ENCODE measurements at regions not wholly inside any gene's neighbourhood (a gene's known extent, or its start where the extent isn't known, plus 50 kb on each side); places are given as distances from the start of the nearest gene placed in this dataset.

GRCh38 chr3:146325170-146325569 lies 74.3 kb upstream of the PLSCR4 start:
- no peak overlapping the region for H3K4me3 ChIP-seq (ENCODE audit: low read length)
- no peak overlapping the region for H3K56ac ChIP-seq (ENCODE audit: low read length)
- H3K4me1 ChIP-seq (ENCODE audit: control insufficient read depth, low read depth, low read length) = no peaks in the 10 kb centered on the region
- no peak overlapping the region for H3K4ac ChIP-seq (ENCODE audit: low read depth, low read length)
- no peak overlapping the region for H4K8ac ChIP-seq (ENCODE audit: low read depth, low read length)
- H2AK5ac ChIP-seq (ENCODE audit: low read length) = no peak overlapping the region
- DNase-seq = no peak
- H2BK15ac ChIP-seq (replicated peaks; ENCODE audit: low read depth) = no peak overlapping the region
- H3K18ac ChIP-seq (ENCODE audit: low read length) = no peak overlapping the region
- H3K27ac ChIP-seq (ENCODE audit: low read depth, low read length) = no peak overlapping the region
- no peak overlapping the region for H2BK120ac ChIP-seq (ENCODE audit: low read depth, low read length)
- H2BK5ac ChIP-seq (ENCODE audit: low read length) = no peak overlapping the region
- no peaks in the 10 kb centered on the region for H3K79me2 ChIP-seq (ENCODE audit: control insufficient read depth, insufficient read depth, low read length)
- H3K79me1 ChIP-seq (ENCODE audit: low read length) = no peaks in the 10 kb centered on the region
- H4K5ac ChIP-seq (ENCODE audit: low read length) = no peak overlapping the region
- H3K27me3 ChIP-seq (ENCODE audit: insufficient read depth, low read length, poor library complexity) = no peaks in the 10 kb centered on the region
- H3K23ac ChIP-seq (ENCODE audit: low read length) = no peak overlapping the region
- no peak overlapping the region for H3K4me2 ChIP-seq (ENCODE audit: low read length)
- H3K36me3 ChIP-seq (ENCODE audit: control insufficient read depth, insufficient read depth, low read length) = no peaks in the 10 kb centered on the region
- no peak overlapping the region for H3K9ac ChIP-seq (ENCODE audit: low read length)

- no peak for DNase-seq
- Histone ChIP-seq H2BK15ac (replicated peaks; ENCODE audit: low read depth) (no peak overlapping the region), H3K79me2 (ENCODE audit: control insufficient read depth, insufficient read depth, low read length) (no peaks in the 10 kb centered on the region), H3K4me2 (ENCODE audit: low read length) (no peak overlapping the region), H3K9ac (ENCODE audit: low read length) (no peak overlapping the region), H3K36me3 (ENCODE audit: control insufficient read depth, insufficient read depth, low read length) (no peaks in the 10 kb centered on the region), H4K8ac (ENCODE audit: low read depth, low read length) (no peak overlapping the region), H3K27ac (ENCODE audit: low read depth, low read length) (no peak overlapping the region), H3K79me1 (ENCODE audit: low read length) (no peaks in the 10 kb centered on the region), H3K23ac (ENCODE audit: low read length) (no peak overlapping the region), H3K4me3 (ENCODE audit: low read length) (no peak overlapping the region), H2BK5ac (ENCODE audit: low read length) (no peak overlapping the region), H2AK5ac (ENCODE audit: low read length) (no peak overlapping the region), H4K5ac (ENCODE audit: low read length) (no peak overlapping the region), H2BK120ac (ENCODE audit: low read depth, low read length) (no peak overlapping the region), H3K4me1 (ENCODE audit: control insufficient read depth, low read depth, low read length) (no peaks in the 10 kb centered on the region), H3K18ac (ENCODE audit: low read length) (no peak overlapping the region), H3K4ac (ENCODE audit: low read depth, low read length) (no peak overlapping the region), H3K56ac (ENCODE audit: low read length) (no peak overlapping the region), H3K27me3 (ENCODE audit: insufficient read depth, low read length, poor library complexity) (no peaks in the 10 kb centered on the region)
- no CpG with 5 or more reads among the region's 2 CpGs for WGBS (ENCODE audit: extremely low coverage, insufficient coverage, low lambda C conversion rate)
Measured at GRCh38 chr3:146322216-146322817, 71.4 kb upstream of the PLSCR4 start.

GRCh38 chr3:146314871-146315270 lies 64.0 kb upstream of the PLSCR4 start:
- Histone ChIP-seq H4K5ac (ENCODE audit: low read length) (no peak overlapping the region), H3K4me2 (ENCODE audit: low read length) (no peak overlapping the region), H3K23ac (ENCODE audit: low read length) (no peak overlapping the region), H3K4me1 (ENCODE audit: control insufficient read depth, low read depth, low read length) (no peaks in the 10 kb centered on the region), H3K79me2 (ENCODE audit: control insufficient read depth, insufficient read depth, low read length) (no peaks in the 10 kb centered on the region), H2BK120ac (ENCODE audit: low read depth, low read length) (no peak overlapping the region), H3K4ac (ENCODE audit: low read depth, low read length) (no peak overlapping the region), H3K4me3 (ENCODE audit: low read length) (no peak overlapping the region), H4K8ac (ENCODE audit: low read depth, low read length) (no peak overlapping the region), H3K9ac (ENCODE audit: low read length) (no peak overlapping the region), H3K27ac (ENCODE audit: low read depth, low read length) (no peak overlapping the region), H3K56ac (ENCODE audit: low read length) (no peak overlapping the region), H2AK5ac (ENCODE audit: low read length) (no peak overlapping the region), H3K18ac (ENCODE audit: low read length) (no peak overlapping the region), H3K36me3 (ENCODE audit: control insufficient read depth, insufficient read depth, low read length) (no peaks in the 10 kb centered on the region), H2BK5ac (ENCODE audit: low read length) (no peak overlapping the region), H3K79me1 (ENCODE audit: low read length) (no peaks in the 10 kb centered on the region), H2BK15ac (replicated peaks; ENCODE audit: low read depth) (no peak overlapping the region), H3K27me3 (ENCODE audit: insufficient read depth, low read length, poor library complexity) (no peaks in the 10 kb centered on the region)
- no peak for DNase-seq

GRCh38 chr3:146313746-146314111 lies 62.8 kb upstream of the PLSCR4 start:
- H3K36me3 ChIP-seq (ENCODE audit: control insufficient read depth, insufficient read depth, low read length) = no peaks in the 10 kb centered on the region
- no peaks in the 10 kb centered on the region for H3K4me1 ChIP-seq (ENCODE audit: control insufficient read depth, low read depth, low read length)
- H3K18ac ChIP-seq (ENCODE audit: low read length) = no peak overlapping the region
- H3K9ac ChIP-seq (ENCODE audit: low read length) = no peak overlapping the region
- no peak overlapping the region for H3K56ac ChIP-seq (ENCODE audit: low read length)
- H3K4me2 ChIP-seq (ENCODE audit: low read length) = no peak overlapping the region
- no CpG with 5 or more reads among the region's 1 CpG for WGBS (ENCODE audit: extremely low coverage, insufficient coverage, low lambda C conversion rate)
- H3K79me1 ChIP-seq (ENCODE audit: low read length) = no peaks in the 10 kb centered on the region
- no peak overlapping the region for H2BK120ac ChIP-seq (ENCODE audit: low read depth, low read length)
- H4K5ac ChIP-seq (ENCODE audit: low read length) = no peak overlapping the region
- no peak overlapping the region for H3K4me3 ChIP-seq (ENCODE audit: low read length)
- DNase-seq = no peak
- H2AK5ac ChIP-seq (ENCODE audit: low read length) = no peak overlapping the region
- H2BK15ac ChIP-seq (replicated peaks; ENCODE audit: low read depth) = no peak overlapping the region
- no peak overlapping the region for H4K8ac ChIP-seq (ENCODE audit: low read depth, low read length)
- no peak overlapping the region for H3K4ac ChIP-seq (ENCODE audit: low read depth, low read length)
- H3K27ac ChIP-seq (ENCODE audit: low read depth, low read length) = no peak overlapping the region
- no peak overlapping the region for H3K23ac ChIP-seq (ENCODE audit: low read length)
- no peaks in the 10 kb centered on the region for H3K27me3 ChIP-seq (ENCODE audit: insufficient read depth, low read length, poor library complexity)
- H2BK5ac ChIP-seq (ENCODE audit: low read length) = no peak overlapping the region
- H3K79me2 ChIP-seq (ENCODE audit: control insufficient read depth, insufficient read depth, low read length) = no peaks in the 10 kb centered on the region

GRCh38 chr3:146313031-146313745 lies 62.3 kb upstream of the PLSCR4 start:
- Histone ChIP-seq H3K79me2 (ENCODE audit: control insufficient read depth, insufficient read depth, low read length) (no peaks in the 10 kb centered on the region), H4K8ac (ENCODE audit: low read depth, low read length) (no peak overlapping the region), H2AK5ac (ENCODE audit: low read length) (no peak overlapping the region), H3K4me3 (ENCODE audit: low read length) (no peak overlapping the region), H3K4ac (ENCODE audit: low read depth, low read length) (no peak overlapping the region), H4K5ac (ENCODE audit: low read length) (no peak overlapping the region), H3K4me2 (ENCODE audit: low read length) (no peak overlapping the region), H3K79me1 (ENCODE audit: low read length) (no peaks in the 10 kb centered on the region), H3K23ac (ENCODE audit: low read length) (no peak overlapping the region), H3K56ac (ENCODE audit: low read length) (no peak overlapping the region), H3K27ac (ENCODE audit: low read depth, low read length) (no peak overlapping the region), H2BK5ac (ENCODE audit: low read length) (no peak overlapping the region), H3K36me3 (ENCODE audit: control insufficient read depth, insufficient read depth, low read length) (no peaks in the 10 kb centered on the region), H3K27me3 (ENCODE audit: insufficient read depth, low read length, poor library complexity) (no peaks in the 10 kb centered on the region), H3K9ac (ENCODE audit: low read length) (no peak overlapping the region), H2BK120ac (ENCODE audit: low read depth, low read length) (no peak overlapping the region), H3K18ac (ENCODE audit: low read length) (no peak overlapping the region), H2BK15ac (replicated peaks; ENCODE audit: low read depth) (no peak overlapping the region), H3K4me1 (ENCODE audit: control insufficient read depth, low read depth, low read length) (no peaks in the 10 kb centered on the region)
- DNase-seq = no peak
- no CpG with 5 or more reads among the region's 2 CpGs for WGBS (ENCODE audit: extremely low coverage, insufficient coverage, low lambda C conversion rate)

GRCh38 chr3:146308682-146309081 lies 57.8 kb upstream of the PLSCR4 start:
- no peak overlapping the region for H2BK120ac ChIP-seq (ENCODE audit: low read depth, low read length)
- H3K4ac ChIP-seq (ENCODE audit: low read depth, low read length) = no peak overlapping the region
- no peak overlapping the region for H3K9ac ChIP-seq (ENCODE audit: low read length)
- no peaks in the 10 kb centered on the region for H3K79me1 ChIP-seq (ENCODE audit: low read length)
- no peaks in the 10 kb centered on the region for H3K79me2 ChIP-seq (ENCODE audit: control insufficient read depth, insufficient read depth, low read length)
- no CpG with 5 or more reads among the region's 3 CpGs for WGBS (ENCODE audit: extremely low coverage, insufficient coverage, low lambda C conversion rate)
- H3K4me2 ChIP-seq (ENCODE audit: low read length) = no peak overlapping the region
- H3K27me3 ChIP-seq (ENCODE audit: insufficient read depth, low read length, poor library complexity) = no peaks in the 10 kb centered on the region
- no peak overlapping the region for H2BK5ac ChIP-seq (ENCODE audit: low read length)
- H4K8ac ChIP-seq (ENCODE audit: low read depth, low read length) = no peak overlapping the region
- no peaks in the 10 kb centered on the region for H3K4me1 ChIP-seq (ENCODE audit: control insufficient read depth, low read depth, low read length)
- H2BK15ac ChIP-seq (replicated peaks; ENCODE audit: low read depth) = no peak overlapping the region
- H4K5ac ChIP-seq (ENCODE audit: low read length) = no peak overlapping the region
- H3K4me3 ChIP-seq (ENCODE audit: low read length) = no peak overlapping the region
- no peaks in the 10 kb centered on the region for H3K36me3 ChIP-seq (ENCODE audit: control insufficient read depth, insufficient read depth, low read length)
- peak; percentile 18 for DNase-seq
- H2AK5ac ChIP-seq (ENCODE audit: low read length) = no peak overlapping the region
- H3K27ac ChIP-seq (ENCODE audit: low read depth, low read length) = no peak overlapping the region
- H3K18ac ChIP-seq (ENCODE audit: low read length) = no peak overlapping the region
- no peak overlapping the region for H3K56ac ChIP-seq (ENCODE audit: low read length)
- H3K23ac ChIP-seq (ENCODE audit: low read length) = no peak overlapping the region
